ENCODE measurements at regions not wholly inside any gene's neighbourhood (a gene's known extent, or its start where the extent isn't known, plus 50 kb on each side); places are given as distances from the start of the nearest gene placed in this dataset.

DNA sequence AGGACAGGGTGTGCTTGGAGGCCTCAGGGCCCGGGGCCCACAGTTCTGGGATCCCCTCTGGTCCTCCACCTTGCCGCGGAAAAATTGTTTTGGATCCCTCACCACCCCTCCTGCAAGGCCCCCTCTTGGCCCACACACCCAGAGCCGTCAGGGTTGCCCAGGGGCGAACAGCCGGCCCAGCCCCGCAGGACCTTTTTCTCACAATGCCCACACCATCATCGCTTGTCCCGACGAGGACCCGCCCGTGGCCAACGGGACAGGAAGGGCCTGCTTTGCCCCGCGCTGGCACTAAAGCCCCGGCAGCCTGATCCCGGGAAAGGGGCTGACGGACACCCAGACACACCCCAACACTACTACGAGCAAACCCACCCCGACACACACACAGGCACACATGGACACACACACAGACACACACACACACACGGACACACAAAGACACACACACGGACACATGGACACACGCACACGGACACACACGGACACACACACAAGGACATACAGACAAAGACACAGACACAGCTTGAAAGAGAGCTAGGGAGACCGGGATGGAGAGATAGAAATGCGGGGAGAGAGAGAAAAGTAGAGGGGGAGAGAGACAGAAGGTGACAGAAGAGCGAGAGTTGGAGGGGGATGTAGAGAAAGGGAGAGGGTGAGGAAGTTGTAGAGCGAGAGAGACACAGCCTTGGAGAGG lies 1493.5 kb upstream of the DEFB115 start (continued):
- TF ChIP-seq, protein P1, sequence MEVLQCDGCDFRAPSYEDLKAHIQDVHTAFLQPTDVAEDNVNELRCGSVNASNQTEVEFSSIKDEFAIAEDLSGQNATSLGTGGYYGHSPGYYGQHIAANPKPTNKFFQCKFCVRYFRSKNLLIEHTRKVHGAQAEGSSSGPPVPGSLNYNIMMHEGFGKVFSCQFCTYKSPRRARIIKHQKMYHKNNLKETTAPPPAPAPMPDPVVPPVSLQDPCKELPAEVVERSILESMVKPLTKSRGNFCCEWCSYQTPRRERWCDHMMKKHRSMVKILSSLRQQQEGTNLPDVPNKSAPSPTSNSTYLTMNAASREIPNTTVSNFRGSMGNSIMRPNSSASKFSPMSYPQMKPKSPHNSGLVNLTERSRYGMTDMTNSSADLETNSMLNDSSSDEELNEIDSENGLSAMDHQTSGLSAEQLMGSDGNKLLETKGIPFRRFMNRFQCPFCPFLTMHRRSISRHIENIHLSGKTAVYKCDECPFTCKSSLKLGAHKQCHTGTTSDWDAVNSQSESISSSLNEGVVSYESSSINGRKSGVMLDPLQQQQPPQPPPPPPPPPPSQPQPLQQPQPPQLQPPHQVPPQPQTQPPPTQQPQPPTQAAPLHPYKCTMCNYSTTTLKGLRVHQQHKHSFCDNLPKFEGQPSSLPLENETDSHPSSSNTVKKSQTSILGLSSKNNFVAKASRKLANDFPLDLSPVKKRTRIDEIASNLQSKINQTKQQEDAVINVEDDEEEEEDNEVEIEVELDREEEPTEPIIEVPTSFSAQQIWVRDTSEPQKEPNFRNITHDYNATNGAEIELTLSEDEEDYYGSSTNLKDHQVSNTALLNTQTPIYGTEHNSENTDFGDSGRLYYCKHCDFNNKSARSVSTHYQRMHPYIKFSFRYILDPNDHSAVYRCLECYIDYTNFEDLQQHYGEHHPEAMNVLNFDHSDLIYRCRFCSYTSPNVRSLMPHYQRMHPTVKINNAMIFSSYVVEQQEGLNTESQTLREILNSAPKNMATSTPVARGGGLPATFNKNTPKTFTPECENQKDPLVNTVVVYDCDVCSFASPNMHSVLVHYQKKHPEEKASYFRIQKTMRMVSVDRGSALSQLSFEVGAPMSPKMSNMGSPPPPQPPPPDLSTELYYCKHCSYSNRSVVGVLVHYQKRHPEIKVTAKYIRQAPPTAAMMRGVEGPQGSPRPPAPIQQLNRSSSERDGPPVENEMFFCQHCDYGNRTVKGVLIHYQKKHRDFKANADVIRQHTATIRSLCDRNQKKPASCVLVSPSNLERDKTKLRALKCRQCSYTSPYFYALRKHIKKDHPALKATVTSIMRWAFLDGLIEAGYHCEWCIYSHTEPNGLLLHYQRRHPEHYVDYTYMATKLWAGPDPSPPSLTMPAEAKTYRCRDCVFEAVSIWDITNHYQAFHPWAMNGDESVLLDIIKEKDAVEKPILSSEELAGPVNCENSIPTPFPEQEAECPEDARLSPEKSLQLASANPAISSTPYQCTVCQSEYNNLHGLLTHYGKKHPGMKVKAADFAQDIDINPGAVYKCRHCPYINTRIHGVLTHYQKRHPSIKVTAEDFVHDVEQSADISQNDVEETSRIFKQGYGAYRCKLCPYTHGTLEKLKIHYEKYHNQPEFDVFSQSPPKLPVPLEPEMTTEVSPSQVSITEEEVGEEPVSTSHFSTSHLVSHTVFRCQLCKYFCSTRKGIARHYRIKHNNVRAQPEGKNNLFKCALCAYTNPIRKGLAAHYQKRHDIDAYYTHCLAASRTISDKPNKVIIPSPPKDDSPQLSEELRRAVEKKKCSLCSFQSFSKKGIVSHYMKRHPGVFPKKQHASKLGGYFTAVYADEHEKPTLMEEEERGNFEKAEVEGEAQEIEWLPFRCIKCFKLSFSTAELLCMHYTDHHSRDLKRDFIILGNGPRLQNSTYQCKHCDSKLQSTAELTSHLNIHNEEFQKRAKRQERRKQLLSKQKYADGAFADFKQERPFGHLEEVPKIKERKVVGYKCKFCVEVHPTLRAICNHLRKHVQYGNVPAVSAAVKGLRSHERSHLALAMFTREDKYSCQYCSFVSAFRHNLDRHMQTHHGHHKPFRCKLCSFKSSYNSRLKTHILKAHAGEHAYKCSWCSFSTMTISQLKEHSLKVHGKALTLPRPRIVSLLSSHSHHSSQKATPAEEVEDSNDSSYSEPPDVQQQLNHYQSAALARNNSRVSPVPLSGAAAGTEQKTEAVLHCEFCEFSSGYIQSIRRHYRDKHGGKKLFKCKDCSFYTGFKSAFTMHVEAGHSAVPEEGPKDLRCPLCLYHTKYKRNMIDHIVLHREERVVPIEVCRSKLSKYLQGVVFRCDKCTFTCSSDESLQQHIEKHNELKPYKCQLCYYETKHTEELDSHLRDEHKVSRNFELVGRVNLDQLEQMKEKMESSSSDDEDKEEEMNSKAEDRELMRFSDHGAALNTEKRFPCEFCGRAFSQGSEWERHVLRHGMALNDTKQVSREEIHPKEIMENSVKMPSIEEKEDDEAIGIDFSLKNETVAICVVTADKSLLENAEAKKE (CRISPR knock-in tag; IDR thresholded peaks at IDR 0.05), result no peak
- TF ChIP-seq EZH2 (IDR thresholded peaks at IDR 0.05; ENCODE audit: low read depth, unreplicated experiment), result no peak
- no peak for TF ChIP-seq POLR2AphosphoS5 (IDR thresholded peaks at IDR 0.05; ENCODE audit: low read depth)
- TF ChIP-seq, protein P2, sequence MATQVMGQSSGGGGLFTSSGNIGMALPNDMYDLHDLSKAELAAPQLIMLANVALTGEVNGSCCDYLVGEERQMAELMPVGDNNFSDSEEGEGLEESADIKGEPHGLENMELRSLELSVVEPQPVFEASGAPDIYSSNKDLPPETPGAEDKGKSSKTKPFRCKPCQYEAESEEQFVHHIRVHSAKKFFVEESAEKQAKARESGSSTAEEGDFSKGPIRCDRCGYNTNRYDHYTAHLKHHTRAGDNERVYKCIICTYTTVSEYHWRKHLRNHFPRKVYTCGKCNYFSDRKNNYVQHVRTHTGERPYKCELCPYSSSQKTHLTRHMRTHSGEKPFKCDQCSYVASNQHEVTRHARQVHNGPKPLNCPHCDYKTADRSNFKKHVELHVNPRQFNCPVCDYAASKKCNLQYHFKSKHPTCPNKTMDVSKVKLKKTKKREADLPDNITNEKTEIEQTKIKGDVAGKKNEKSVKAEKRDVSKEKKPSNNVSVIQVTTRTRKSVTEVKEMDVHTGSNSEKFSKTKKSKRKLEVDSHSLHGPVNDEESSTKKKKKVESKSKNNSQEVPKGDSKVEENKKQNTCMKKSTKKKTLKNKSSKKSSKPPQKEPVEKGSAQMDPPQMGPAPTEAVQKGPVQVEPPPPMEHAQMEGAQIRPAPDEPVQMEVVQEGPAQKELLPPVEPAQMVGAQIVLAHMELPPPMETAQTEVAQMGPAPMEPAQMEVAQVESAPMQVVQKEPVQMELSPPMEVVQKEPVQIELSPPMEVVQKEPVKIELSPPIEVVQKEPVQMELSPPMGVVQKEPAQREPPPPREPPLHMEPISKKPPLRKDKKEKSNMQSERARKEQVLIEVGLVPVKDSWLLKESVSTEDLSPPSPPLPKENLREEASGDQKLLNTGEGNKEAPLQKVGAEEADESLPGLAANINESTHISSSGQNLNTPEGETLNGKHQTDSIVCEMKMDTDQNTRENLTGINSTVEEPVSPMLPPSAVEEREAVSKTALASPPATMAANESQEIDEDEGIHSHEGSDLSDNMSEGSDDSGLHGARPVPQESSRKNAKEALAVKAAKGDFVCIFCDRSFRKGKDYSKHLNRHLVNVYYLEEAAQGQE (IDR thresholded peaks at IDR 0.05; ENCODE audit: unreplicated experiment), result no peak
- TF ChIP-seq, protein P3, sequence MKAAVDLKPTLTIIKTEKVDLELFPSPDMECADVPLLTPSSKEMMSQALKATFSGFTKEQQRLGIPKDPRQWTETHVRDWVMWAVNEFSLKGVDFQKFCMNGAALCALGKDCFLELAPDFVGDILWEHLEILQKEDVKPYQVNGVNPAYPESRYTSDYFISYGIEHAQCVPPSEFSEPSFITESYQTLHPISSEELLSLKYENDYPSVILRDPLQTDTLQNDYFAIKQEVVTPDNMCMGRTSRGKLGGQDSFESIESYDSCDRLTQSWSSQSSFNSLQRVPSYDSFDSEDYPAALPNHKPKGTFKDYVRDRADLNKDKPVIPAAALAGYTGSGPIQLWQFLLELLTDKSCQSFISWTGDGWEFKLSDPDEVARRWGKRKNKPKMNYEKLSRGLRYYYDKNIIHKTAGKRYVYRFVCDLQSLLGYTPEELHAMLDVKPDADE (IDR thresholded peaks at IDR 0.05), result no peak

Data from GM23338 (cell line).